CD4-positive, alpha-beta T cell (primary cell): ENCODE measurements at regions not wholly inside any gene's neighbourhood (a gene's known extent, or its start where the extent isn't known, plus 50 kb on each side); places are given as distances from the start of the nearest gene placed in this dataset.

Experiments used
- ATAC-seq: fragments of 200-7000 bp; cut with Tn5 transposase; one replicate; pipeline ENCODE4 v1.10.0; 2022; ENCODE audit warnings: mild to moderate bottlenecking; ENCODE audit not compliant: poor library complexity
- CTCF ChIA-PET: fragments of 350-600 bp; sonication (Branson Sonifier 250); formaldehyde crosslinking; loops from one replicate; lab custom pipeline; 2021; ENCODE audit warnings: antibody characterized with exemption, inconsistent platforms; lab: Charles Lee
- POLR2A ChIA-PET: fragments of 350-600 bp; sonication (Branson Sonifier 250); formaldehyde crosslinking; loops from one replicate; lab custom pipeline; 2021; ENCODE audit warnings: antibody characterized with exemption, inconsistent platforms; lab: Charles Lee
- DNase-seq, 14 experiments: peaks; one replicate each; pipeline ENCODE4 v3.0.0-alpha.2; 2013 to 2020; ENCODE audit warnings: mixed read lengths in 2 of 14
- H3K27ac ChIP-seq, 2 donors: one replicate each; pipeline versions ENCODE4 v1.5.1 to v1.7.0; 2013; ENCODE audit warnings: low read length in 2 of 2, low read depth in 1 of 2, mild to moderate bottlenecking in 1 of 2
- H3K27me3 ChIP-seq, 2 experiments: 1 replicate in 1 of 2; 2 replicates in 1 of 2; pipeline versions ENCODE4 v1.6.1 to v1.7.0; 2013; ENCODE audit warnings: low read length in 2 of 2, control low read depth in 1 of 2, mild to moderate bottlenecking in 1 of 2, moderate library complexity in 1 of 2; ENCODE audit not compliant: insufficient read depth in 2 of 2, control insufficient read depth in 1 of 2
- H3K36me3 ChIP-seq: one replicate; pipeline ENCODE4 v1.6.1; 2013; ENCODE audit warnings: low read length, control low read depth; ENCODE audit not compliant: insufficient read depth
- H3K4me1 ChIP-seq: one replicate; pipeline ENCODE4 v1.6.1; 2013; ENCODE audit warnings: low read length, control low read depth; ENCODE audit not compliant: insufficient read depth
- H3K4me3 ChIP-seq: one replicate; pipeline ENCODE4 v1.5.1; 2013; ENCODE audit warnings: mild to moderate bottlenecking, low read length, moderate library complexity
- H3K9me3 ChIP-seq, 2 experiments: 1 replicate in 1 of 2; 2 replicates in 1 of 2; pipeline versions ENCODE4 v1.6.1 to v1.7.0; 2013; ENCODE audit warnings: low read length in 2 of 2, mild to moderate bottlenecking in 2 of 2, control low read depth in 1 of 2, moderate library complexity in 1 of 2; ENCODE audit not compliant: control insufficient read depth in 1 of 2, insufficient read depth in 1 of 2
- H3K27ac Mint-ChIP-seq: one replicate; pipeline ENCODE4 v1.8.0; 2020; ENCODE audit warnings: mixed read lengths
- H3K27me3 Mint-ChIP-seq: one replicate; pipeline ENCODE4 v1.8.0; 2021; ENCODE audit warnings: mixed read lengths
- H3K36me3 Mint-ChIP-seq: one replicate; pipeline ENCODE4 v1.8.0; 2021; ENCODE audit warnings: low read depth, mixed read lengths
- H3K4me1 Mint-ChIP-seq: one replicate; pipeline ENCODE4 v1.8.0; 2021; ENCODE audit warnings: low read depth, mixed read lengths
- H3K4me3 Mint-ChIP-seq: one replicate; pipeline ENCODE4 v1.8.0; 2020; ENCODE audit warnings: mild to moderate bottlenecking, mixed read lengths
- H3K9me3 Mint-ChIP-seq: one replicate; pipeline ENCODE4 v1.8.0; 2020; ENCODE audit warnings: mixed read lengths
- CTCF ChIP-seq: fragments of 200-600 bp; IDR thresholded peaks from one replicate; pipeline ENCODE4 v1.8.0; 2022; ENCODE audit warnings: antibody characterized with exemption, mild to moderate bottlenecking
- intact Hi-C, 2 experiments: fragments of 100-400 bp; cut with DNase I in 1 of 2; cut with micrococcal nuclease in 1 of 2; formaldehyde crosslinking; loops; one replicate each; pipeline versions ENCODE4 v1.15.1 to v1.9.0; 2023 to 2025; cut with DNase I, micrococcal nuclease

DNA sequence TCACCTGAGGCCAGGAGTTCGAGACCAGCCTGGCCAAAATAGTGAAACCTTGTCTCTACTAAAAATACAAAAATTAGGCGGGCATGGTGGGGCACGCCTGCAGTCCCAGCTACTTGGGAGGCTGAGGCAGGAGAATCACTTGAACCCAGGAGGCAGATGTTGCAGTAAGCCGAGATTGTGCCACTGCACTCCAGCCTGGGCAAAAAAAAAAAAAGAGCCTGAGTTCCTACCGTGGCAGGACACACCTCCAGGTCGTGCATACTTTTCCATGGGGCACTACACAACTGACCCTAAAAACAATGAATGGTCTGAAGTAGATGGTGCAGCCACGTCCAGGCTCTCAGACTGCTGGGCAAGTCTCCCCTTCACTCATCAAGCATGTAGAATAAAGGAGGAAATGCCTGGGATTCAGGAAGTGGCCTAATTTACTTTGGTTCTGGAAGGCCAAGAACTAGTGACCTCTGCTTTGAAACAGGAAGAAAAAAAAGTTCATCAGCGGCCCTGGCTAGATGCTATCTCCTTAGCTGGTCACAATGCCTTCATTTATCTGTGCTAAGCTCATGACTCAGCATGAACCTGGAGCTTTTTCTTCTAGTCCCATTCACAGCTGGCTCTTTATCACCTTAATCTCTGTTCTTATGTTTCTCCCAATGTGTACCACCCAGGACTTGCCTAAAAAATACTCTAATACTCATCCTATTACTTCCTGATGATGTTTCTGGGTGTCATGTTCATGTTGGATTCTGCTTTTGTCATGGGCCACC lies 55.8 kb upstream of the OR6J1 start:
- ATAC-seq (no peak), DNase-seq (no peak)
- no peaks in the 10 kb centered on the region for H3K36me3 Mint-ChIP-seq
- H3K27me3 Mint-ChIP-seq: peaks cover 53% of the 10 kb centered on the region
- POLR2A ChIA-PET: no interaction called here
- H3K27ac ChIP-seq: no peak overlapping the region
- CTCF ChIA-PET: no interaction called here
- no peaks in the 10 kb centered on the region for H3K36me3 ChIP-seq
- no peak overlapping the region for H3K4me3 ChIP-seq
- TF ChIP-seq CTCF: no peak
- no peaks in the 10 kb centered on the region for H3K9me3 Mint-ChIP-seq
- H3K4me1 ChIP-seq: no peaks in the 10 kb centered on the region
- intact Hi-C loops: no loop called here
- no peak overlapping the region for H3K4me3 Mint-ChIP-seq
- H3K4me1 Mint-ChIP-seq: no peaks in the 10 kb centered on the region
- peaks cover 13 to 34% of the 10 kb centered on the region in 2 experiments for H3K27me3 ChIP-seq
- no peaks in the 10 kb centered on the region for H3K9me3 ChIP-seq
- H3K27ac Mint-ChIP-seq: no peak overlapping the region

- H3K27me3 Mint-ChIP-seq: peaks cover 51% of the 10 kb centered on the region
- H3K4me3 Mint-ChIP-seq: peak overlapping the region; percentile 81
- no peak for DNase-seq
These were observed 52.9 kb upstream of the OXA1L start for GRCh38 chr14:22713631-22713950.

GRCh38 chr14:22715186-22715812 lies 51.2 kb upstream of the OXA1L start:
- peaks cover 44% of the 10 kb centered on the region for H3K27me3 Mint-ChIP-seq
- no peak for TF ChIP-seq CTCF
- ATAC-seq (no peak), DNase-seq (peak in 1 of 14 experiments; percentile 14)
- CTCF ChIA-PET: no interaction called here
- no peaks in the 10 kb centered on the region for H3K9me3 ChIP-seq
- H3K4me3 ChIP-seq: no peak overlapping the region
- peaks cover 15% of the 10 kb centered on the region for H3K4me1 Mint-ChIP-seq
- H3K36me3 ChIP-seq: no peaks in the 10 kb centered on the region
- H3K27me3 ChIP-seq: peaks cover 21 to 23% of the 10 kb centered on the region in 2 experiments
- no peak overlapping the region for H3K27ac Mint-ChIP-seq
- H3K4me3 Mint-ChIP-seq: no peak overlapping the region
- intact Hi-C loops: no loop called here
- H3K27ac ChIP-seq: no peak overlapping the region
- POLR2A ChIA-PET: no interaction called here
- H3K36me3 Mint-ChIP-seq: no peaks in the 10 kb centered on the region
- H3K9me3 Mint-ChIP-seq: no peaks in the 10 kb centered on the region
- peaks cover 7% of the 10 kb centered on the region for H3K4me1 ChIP-seq

More at GRCh38 chr14:22713631-22713950, 52.9 kb upstream of the OXA1L start:
- Histone ChIP-seq H3K27me3 (peaks cover 23 to 30% of the 10 kb centered on the region in 2 experiments), H3K4me1 (peaks cover 7% of the 10 kb centered on the region), H3K27ac (no peak overlapping the region), H3K36me3 (no peaks in the 10 kb centered on the region), H3K9me3 (no peaks in the 10 kb centered on the region), H3K4me3 (peak overlapping the region; percentile 45)
- Mint-ChIP-seq H3K27ac (no peak overlapping the region), H3K36me3 (no peaks in the 10 kb centered on the region), H3K4me1 (peaks cover 15% of the 10 kb centered on the region), H3K9me3 (no peaks in the 10 kb centered on the region)
- ChIA-PET POLR2A (interaction anchor here (0.6 to 0.7 kb wide), 2 partner anchors 53 to 60 kb away, joined by 4 read pairs; no protein-coding TSS in a partner anchor), CTCF (interaction anchor here (0.9 to 1.0 kb wide), 3 partner anchors 113 to 608 kb away, joined by 3 to 5 read pairs (median 3); no protein-coding TSS in a partner anchor)
- no peak for TF ChIP-seq CTCF
- intact Hi-C loops: loop anchor here (1.0 to 5.0 kb wide), 4 partner anchors 49 to 157 kb away; partner anchors contain the start of genes DAD1 (in 1 of the 2) and OXA1L (in 1 of the 2)
- no peak for ATAC-seq
